ENCODE measurements at regions not wholly inside any gene's neighbourhood (a gene's known extent, or its start where the extent isn't known, plus 50 kb on each side); places are given as distances from the start of the nearest gene placed in this dataset.

- in situ Hi-C loops (cut with HindIII; ENCODE audit: low sequenced_read_pairs) = no loop called here
Measured at GRCh38 chr16:79339863-79340262, 260.7 kb downstream of the MAF start.

DNA sequence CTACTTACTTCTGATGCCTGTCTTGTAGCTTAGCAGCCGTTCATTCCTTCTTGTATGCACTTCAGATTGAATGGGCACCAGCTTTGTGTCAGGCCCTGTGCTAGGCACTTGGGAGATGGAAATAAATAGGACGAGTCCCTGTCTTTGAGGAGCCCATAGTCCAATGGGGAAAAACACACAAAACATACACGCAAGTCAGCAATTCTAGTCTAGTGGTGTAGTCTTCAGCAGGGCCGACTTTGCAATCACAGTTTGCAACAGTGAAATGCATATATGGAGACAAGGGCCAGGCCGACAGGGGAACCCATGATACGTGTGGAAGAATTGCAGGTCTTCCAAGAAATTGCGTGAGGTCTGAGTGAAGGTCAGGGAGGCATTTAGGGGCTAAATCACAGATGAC lies 262.6 kb downstream of the MAF start:
- in situ Hi-C loops (cut with HindIII; ENCODE audit: low sequenced_read_pairs) = no loop called here

DNA sequence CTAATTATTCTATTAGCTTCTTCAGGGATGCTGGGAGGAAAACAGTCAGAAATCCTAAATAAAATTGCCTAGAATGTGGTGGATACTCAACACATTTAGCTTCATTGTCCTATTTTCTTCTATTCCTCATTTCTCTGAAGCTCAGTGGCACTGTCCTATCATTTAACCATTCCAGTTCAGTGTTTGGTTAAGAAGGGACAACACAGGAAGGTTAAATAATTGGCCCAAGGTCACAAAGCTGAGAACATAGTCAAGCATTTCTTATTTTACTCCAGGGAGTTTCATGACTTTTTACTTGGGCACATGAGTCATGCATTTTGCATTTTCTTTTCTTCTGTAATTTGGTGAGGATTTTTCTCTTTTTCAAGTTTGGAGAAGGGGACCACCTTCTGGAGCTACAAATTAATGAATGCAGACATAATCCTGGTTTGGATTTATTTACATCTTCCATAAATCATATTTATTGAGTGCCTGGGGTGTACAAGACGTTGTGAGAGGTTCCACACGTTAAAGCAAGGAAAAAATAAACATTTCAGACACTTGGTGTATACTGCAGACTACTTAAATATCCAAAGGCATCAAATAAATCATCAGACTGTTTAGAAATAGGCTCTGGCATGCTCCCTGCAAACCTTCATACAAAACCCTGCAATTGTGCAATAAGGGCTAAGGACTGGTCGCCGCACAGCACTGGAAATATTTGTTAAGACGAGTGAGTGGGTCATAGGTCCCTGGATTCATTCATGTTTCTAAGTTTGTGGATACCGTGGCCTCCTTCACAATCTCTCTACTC lies 263.9 kb downstream of the MAF start:
- in situ Hi-C loops (cut with HindIII; ENCODE audit: low sequenced_read_pairs) = no loop called here

GRCh38 chr16:79334127-79334526 lies 266.4 kb downstream of the MAF start:
- in situ Hi-C loops (cut with HindIII; ENCODE audit: low sequenced_read_pairs) = no loop called here

DNA sequence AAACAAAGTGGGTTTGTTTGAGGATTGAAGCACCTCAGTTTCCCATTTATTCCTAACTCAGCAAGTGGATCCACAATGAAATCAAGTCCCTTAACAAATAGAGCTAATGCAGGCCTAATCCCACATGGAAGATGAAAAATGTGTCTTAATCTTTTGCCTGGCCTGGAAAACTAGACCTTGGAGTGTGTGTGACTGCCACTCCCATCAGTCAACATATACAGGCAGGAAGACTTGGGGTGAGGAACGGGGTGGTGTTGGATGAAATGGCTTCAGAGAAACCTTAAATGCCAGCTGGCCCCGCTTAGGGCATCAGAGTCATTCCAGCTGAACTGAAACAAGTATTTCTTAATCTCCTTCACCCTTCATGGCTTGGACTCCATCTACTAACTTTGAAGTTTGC lies 269.5 kb downstream of the MAF start:
- in situ Hi-C loops (cut with HindIII; ENCODE audit: low sequenced_read_pairs) = no loop called here

DNA sequence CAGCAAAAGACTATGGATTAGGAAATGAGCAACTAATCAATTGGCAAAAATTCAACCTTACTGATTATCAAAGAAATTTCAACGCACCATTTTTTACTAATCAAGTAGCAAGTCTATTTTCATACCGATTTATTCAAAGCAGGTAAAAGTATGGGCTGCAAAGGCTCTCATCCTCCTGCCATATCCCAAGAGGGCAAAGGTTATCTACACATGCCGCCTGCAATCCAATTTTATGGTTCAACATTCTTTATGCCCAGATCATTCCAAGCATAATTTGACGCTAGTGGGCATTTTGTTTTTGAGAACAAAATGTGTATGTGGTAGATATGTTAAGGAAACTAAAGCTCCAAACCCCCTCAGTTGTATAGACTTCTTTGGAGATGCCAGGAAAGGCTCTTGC lies 270.6 kb downstream of the MAF start:
- in situ Hi-C loops (cut with HindIII; ENCODE audit: low sequenced_read_pairs) = no loop called here

DNA sequence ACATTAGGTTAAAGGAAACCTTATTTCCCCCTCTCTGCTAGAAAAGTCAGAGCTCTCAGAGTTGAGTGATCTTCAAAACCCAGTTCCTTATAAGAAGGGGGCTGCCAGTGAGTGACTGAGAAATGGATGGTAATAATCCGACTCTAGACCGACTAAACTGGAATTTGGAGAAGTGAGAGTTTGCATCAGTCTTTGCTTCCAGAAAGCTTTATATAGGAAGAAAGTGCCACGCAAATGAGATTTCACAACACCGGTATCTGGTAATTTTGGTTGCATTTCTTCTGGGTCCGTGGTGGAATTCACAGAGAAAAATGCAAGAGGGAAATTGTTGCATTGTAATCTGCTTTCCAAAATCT lies 271.4 kb downstream of the MAF start:
- in situ Hi-C loops (cut with HindIII; ENCODE audit: low sequenced_read_pairs) = no loop called here

DNA sequence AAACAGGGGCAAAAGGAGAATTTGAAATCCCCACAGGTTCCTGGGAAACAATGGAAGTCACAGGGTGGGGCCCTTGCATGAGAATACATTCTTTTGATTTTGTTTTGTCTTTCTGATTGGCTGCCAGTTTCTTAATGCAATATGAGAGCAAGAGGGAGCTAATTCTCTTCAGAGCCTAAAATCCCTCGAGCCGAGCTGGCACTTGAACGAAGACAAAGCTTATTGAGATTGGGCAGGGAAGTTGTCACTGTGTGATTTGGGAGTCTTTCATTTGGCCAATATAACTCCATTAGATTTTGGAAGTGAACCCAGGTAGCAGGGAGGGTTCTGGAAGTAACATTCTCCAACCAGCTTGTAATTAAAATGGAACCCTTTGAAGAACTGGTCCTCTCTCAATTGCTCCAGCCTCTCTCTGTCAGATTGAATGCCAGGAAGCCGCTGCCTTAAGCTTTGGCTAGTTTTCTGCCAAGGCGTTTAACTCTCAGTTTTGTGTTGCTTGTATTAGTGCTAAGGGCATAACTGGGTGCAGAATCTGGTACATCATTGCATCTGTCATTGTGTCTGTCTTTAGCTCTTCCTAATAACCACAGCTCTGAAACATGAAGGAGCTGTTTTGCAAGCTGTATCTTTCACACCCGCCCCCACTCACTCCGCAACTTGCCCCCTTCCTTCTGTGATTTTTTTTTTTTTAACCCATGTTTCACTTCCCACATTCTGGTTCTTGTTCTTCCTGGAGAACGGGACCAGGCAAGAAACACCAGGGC lies 272.0 kb downstream of the MAF start:
- in situ Hi-C loops (cut with HindIII; ENCODE audit: low sequenced_read_pairs) = no loop called here

GRCh38 chr16:79327836-79328235 lies 272.7 kb downstream of the MAF start:
- in situ Hi-C loops (cut with HindIII; ENCODE audit: low sequenced_read_pairs) = no loop called here

- in situ Hi-C loops (cut with HindIII; ENCODE audit: low sequenced_read_pairs) = no loop called here
Measured at GRCh38 chr16:79326549-79326948, 274.0 kb downstream of the MAF start.

DNA sequence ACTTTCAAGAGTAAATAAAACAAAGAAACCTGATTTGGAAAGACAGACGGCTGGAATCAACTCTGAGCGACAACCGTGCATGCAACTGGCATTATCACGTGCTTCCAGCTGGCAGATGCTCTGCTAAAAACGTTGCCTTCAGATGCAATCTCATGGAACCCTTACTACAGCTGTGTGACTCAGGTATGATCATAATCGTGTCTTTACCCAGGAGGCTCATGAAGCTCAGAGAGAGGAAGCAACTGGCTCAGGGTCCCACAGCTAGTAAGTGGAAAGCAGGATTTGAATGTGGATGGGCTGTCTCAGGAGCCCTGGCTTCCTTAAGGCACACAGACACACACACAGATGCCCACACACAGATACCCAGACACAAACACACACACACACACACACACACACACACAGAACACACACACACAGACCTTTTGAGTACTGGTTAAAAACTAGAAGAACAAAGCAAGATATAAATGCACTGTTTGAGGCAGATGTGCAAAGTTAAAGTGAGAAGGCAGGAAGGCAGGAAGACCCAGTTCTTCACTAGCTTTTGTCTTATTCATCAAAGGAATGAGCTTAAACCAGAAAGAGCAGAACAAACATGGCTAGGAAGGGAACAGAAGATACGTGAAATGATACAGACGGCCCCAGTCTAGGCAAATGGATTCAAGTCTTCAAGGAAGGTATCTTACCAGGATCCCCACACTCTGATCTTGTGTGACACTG lies 275.2 kb downstream of the MAF start:
- in situ Hi-C loops (cut with HindIII; ENCODE audit: low sequenced_read_pairs) = no loop called here

- in situ Hi-C loops (cut with HindIII; ENCODE audit: low sequenced_read_pairs) = no loop called here
Measured at GRCh38 chr16:79320956-79321355, 279.6 kb downstream of the MAF start.

DNA sequence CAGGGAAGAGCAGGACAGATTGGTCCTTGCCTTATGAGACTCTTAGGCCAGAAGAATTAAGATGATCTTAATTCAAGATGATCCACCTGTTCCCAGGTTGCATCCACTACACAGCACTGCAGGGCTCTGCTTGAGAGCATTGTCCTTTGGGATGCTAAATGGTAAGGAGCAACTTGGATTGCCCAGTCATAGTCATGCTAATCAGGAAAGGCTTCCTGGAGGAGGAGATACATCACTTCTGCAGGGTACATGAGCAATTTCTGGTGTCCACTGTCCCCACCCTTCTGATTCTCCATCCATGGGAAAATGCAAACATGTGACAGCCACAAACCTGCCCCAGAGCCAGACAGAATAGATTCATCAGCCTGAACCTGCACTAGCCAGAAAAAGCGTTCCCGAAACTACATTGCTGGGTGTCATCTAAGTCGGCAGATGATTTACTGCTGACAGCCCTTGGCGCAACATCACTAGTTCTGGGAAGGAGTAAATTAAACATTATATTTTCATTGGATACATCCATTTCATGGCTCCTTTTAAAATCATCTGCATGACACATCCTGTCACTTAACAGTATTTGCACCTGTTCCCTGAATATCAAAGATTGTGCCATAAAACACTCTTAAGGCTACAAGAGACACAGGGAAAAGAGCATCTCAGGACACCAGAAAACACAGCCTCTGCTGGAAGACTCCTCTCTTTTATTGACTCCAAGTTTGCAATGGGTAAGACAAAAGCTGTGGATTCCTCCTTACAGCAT lies 282.2 kb downstream of the MAF start:
- in situ Hi-C loops (cut with HindIII; ENCODE audit: low sequenced_read_pairs) = no loop called here

GRCh38 chr16:79317521-79317920 lies 283.0 kb downstream of the MAF start:
- in situ Hi-C loops (cut with HindIII; ENCODE audit: low sequenced_read_pairs) = no loop called here

GRCh38 chr16:79317026-79317425 lies 283.5 kb downstream of the MAF start:
- in situ Hi-C loops (cut with HindIII; ENCODE audit: low sequenced_read_pairs) = no loop called here

GRCh38 chr16:79316004-79316458 lies 284.5 kb downstream of the MAF start:
- in situ Hi-C loops (cut with HindIII; ENCODE audit: low sequenced_read_pairs) = no loop called here

GRCh38 chr16:79312502-79312901 lies 288.0 kb downstream of the MAF start:
- in situ Hi-C loops (cut with HindIII; ENCODE audit: low sequenced_read_pairs) = no loop called here

DNA sequence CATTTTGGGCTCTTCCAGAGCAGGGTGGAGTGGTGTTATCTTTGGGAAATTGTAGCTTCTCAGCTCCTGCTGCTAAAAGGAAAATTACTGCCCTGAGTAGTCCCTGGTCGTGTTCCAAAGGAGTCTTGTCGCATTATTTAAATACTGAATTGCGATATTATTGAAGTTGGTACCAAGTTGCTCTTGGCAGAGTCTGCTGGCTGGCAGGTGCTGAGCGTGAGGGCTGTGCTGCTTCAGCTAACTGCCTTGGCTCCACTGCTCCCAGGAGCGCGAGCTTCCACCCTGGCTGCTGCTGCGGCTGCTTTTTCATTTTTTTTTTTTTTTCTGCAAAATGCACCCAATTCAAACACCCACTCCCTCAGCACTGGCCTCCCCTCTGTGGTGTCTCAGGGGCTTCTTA lies 289.8 kb downstream of the MAF start:
- in situ Hi-C loops (cut with HindIII; ENCODE audit: low sequenced_read_pairs) = no loop called here

GRCh38 chr16:79309606-79310005 lies 290.9 kb downstream of the MAF start:
- in situ Hi-C loops (cut with HindIII; ENCODE audit: low sequenced_read_pairs) = no loop called here

- in situ Hi-C loops (cut with HindIII; ENCODE audit: low sequenced_read_pairs) = no loop called here
Measured at GRCh38 chr16:79307214-79307613, 293.3 kb downstream of the MAF start.

DNA sequence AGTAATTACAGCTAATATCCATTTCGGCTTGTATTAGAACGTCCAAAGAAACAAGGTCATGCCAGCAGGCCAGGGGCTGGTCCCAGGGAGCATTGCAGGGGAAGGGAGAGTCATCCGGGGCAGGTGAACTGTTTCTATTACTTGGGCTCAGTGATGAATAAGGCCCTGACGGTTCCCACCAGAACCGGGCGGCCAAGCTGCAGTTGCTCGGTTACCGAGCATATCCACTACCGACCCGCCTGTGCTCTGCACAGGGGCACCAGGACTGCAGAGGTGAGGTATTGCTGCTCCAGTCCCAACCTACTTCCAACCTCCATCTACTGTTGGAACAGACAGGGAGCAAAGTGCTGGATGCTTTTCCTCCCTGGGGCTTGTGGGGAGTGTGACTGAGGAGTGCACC lies 295.5 kb downstream of the MAF start:
- in situ Hi-C loops (cut with HindIII; ENCODE audit: low sequenced_read_pairs) = no loop called here
